SU-DHL-6 (cell line): ENCODE measurements at regions not wholly inside any gene's neighbourhood (a gene's known extent, or its start where the extent isn't known, plus 50 kb on each side); places are given as distances from the start of the nearest gene placed in this dataset.

Experiments used
- H2AFZ ChIP-seq: fragments of 200-600 bp; sonication (generic); 2 replicates; pipeline ENCODE4 v1.6.1; 2014; ENCODE audit warnings: low read depth, mild to moderate bottlenecking, moderate library complexity, mixed read lengths, antibody characterized with exemption, low read length; ENCODE audit not compliant: severe bottlenecking
- H3F3A ChIP-seq: fragments of 200-600 bp; shearing (Covaris generic); 2 replicates; pipeline ENCODE4 v1.6.0; 2016; ENCODE audit warnings: antibody characterized with exemption, mild to moderate bottlenecking; ENCODE audit not compliant: insufficient read depth
- H3K27ac ChIP-seq: fragments of 200-600 bp; sonication (generic); 2 replicates; pipeline ENCODE4 v1.5.1; 2016; ENCODE audit warnings: low read depth, mild to moderate bottlenecking, low read length, moderate library complexity, mixed read lengths
- H3K27me3 ChIP-seq: fragments of 200-600 bp; sonication (generic), shearing (Covaris generic); 2 replicates; pipeline ENCODE4 v1.6.0; 2014; ENCODE audit warnings: mild to moderate bottlenecking, low read length
- H3K36me3 ChIP-seq: fragments of 200-600 bp; sonication (generic); 2 replicates; pipeline ENCODE4 v1.6.1; 2014; ENCODE audit warnings: mild to moderate bottlenecking, low read length, mixed read lengths
- H3K4me2 ChIP-seq: fragments of 300-600, 200-600 bp; shearing (Covaris generic), sonication (generic); 2 replicates; pipeline ENCODE4 v1.6.0; 2014; ENCODE audit warnings: low read length, low read depth, mild to moderate bottlenecking; ENCODE audit not compliant: poor library complexity, severe bottlenecking
- H3K4me3 ChIP-seq: fragments of 200-600 bp; sonication (generic); 2 replicates; pipeline ENCODE4 v1.5.1; 2014; ENCODE audit warnings: antibody characterized with exemption, low read length, mild to moderate bottlenecking, mixed read lengths; ENCODE audit not compliant: insufficient read depth, poor library complexity, severe bottlenecking
- H3K79me2 ChIP-seq: fragments of 200-600 bp; sonication (generic); 2 replicates; pipeline ENCODE4 v1.6.1; 2014; ENCODE audit warnings: mild to moderate bottlenecking, low read length, moderate library complexity; ENCODE audit not compliant: insufficient read depth
- H3K9ac ChIP-seq: fragments of 200-600 bp; sonication (generic); 2 replicates; pipeline ENCODE4 v1.7.0; 2014; ENCODE audit warnings: mild to moderate bottlenecking, low read length
- H3K9me2 ChIP-seq: fragments of 200-600 bp; sonication (generic); replicated peaks from 2 replicates; pipeline ENCODE4 v1.6.1; 2014; ENCODE audit warnings: low read length; ENCODE audit not compliant: insufficient read depth
- H3K9me3 ChIP-seq: fragments of 200-600 bp; sonication (generic); 2 replicates; pipeline ENCODE4 v1.6.1; 2014; ENCODE audit warnings: low read length, mixed read lengths; ENCODE audit not compliant: insufficient read depth
- H4K20me1 ChIP-seq: fragments of 200-600 bp; sonication (generic); 2 replicates; pipeline ENCODE4 v1.6.1; 2014; ENCODE audit warnings: low read depth, mild to moderate bottlenecking, antibody characterized with exemption, low read length, moderate library complexity, mixed read lengths
- EZH2phosphoT487 ChIP-seq: fragments of 200-600 bp; sonication (generic), shearing (Covaris generic); conservative IDR thresholded peaks from 2 replicates; pipeline ENCODE4 v1.6.1; 2018; ENCODE audit warnings: mild to moderate bottlenecking, antibody characterized with exemption, low read length, moderate library complexity, mixed read lengths
- TF ChIP-seq, protein P1 (sequence below): fragments of 200-600 bp; sonication (generic); IDR thresholded peaks from one replicate; pipeline ENCODE4 v1.5.1; 2017; ENCODE audit warnings: antibody characterized with exemption, mild to moderate bottlenecking, low read length, moderate library complexity; ENCODE audit not compliant: insufficient read depth, poor library complexity, severe bottlenecking

DNA sequence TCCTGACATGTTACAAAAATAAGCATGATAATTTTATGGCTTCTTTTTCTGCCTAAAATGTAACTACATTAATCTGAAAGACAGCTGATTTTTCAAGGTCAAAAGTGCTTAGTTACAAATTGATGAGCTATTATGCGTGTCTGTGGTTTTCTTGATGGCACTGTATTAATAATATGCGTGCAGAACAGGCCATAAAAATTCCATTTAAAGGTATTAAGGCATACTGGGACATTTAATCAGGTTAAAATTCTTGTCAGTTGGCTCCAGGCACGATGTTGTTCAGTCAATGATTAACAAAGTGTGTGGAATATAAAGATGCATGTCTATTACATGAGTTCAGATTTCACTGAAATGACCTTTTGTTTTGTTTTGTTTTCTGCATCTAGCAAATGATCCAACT lies 420.1 kb upstream of the ZNF804A start:
- Histone ChIP-seq H3K4me2 (no peak overlapping the region), H3K36me3 (peaks cover 4% of the 10 kb centered on the region; the same call in 1 of the 2 replicates), H3K79me2 (no peaks in the 10 kb centered on the region), H3K4me3 (no peak overlapping the region), H3K9ac (no peak overlapping the region), H3K9me3 (peaks cover 4% of the 10 kb centered on the region; the same call in 1 of the 2 replicates), H3K27me3 (no peaks in the 10 kb centered on the region), H3K9me2 (no peaks in the 10 kb centered on the region), H2AFZ (no peak overlapping the region), H3F3A (no peaks in the 10 kb centered on the region), H3K27ac (no peak overlapping the region), H4K20me1 (no peaks in the 10 kb centered on the region)
- no peak for TF ChIP-seq EZH2phosphoT487
- TF ChIP-seq, protein P1, sequence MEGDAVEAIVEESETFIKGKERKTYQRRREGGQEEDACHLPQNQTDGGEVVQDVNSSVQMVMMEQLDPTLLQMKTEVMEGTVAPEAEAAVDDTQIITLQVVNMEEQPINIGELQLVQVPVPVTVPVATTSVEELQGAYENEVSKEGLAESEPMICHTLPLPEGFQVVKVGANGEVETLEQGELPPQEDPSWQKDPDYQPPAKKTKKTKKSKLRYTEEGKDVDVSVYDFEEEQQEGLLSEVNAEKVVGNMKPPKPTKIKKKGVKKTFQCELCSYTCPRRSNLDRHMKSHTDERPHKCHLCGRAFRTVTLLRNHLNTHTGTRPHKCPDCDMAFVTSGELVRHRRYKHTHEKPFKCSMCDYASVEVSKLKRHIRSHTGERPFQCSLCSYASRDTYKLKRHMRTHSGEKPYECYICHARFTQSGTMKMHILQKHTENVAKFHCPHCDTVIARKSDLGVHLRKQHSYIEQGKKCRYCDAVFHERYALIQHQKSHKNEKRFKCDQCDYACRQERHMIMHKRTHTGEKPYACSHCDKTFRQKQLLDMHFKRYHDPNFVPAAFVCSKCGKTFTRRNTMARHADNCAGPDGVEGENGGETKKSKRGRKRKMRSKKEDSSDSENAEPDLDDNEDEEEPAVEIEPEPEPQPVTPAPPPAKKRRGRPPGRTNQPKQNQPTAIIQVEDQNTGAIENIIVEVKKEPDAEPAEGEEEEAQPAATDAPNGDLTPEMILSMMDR: no peak

DNA sequence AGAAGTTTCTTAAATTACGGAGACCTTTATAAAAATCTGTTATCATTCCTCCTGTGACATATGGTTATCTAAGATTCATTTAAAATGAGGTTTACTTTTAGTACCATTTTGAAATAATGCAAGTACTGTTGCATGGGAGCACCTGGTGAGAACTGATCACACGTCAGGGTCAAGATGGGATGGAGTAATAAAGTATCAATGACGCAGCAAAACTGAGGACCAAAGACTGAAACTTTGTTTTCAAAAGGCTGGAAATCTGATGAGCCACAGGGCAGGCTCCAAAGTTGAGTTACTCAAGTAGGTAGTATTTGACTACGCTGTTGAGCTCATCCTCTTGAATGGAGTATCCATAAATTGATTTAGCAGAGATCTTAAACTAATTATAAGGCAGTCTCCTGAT lies 411.9 kb upstream of the ZNF804A start:
- H3K27me3 ChIP-seq: no peaks in the 10 kb centered on the region
- no peak overlapping the region for H3K27ac ChIP-seq
- H3K36me3 ChIP-seq: peaks cover 4% of the 10 kb centered on the region; the same call in 1 of the 2 replicates
- H3K79me2 ChIP-seq: no peaks in the 10 kb centered on the region
- peaks cover 4% of the 10 kb centered on the region; the same call in 1 of the 2 replicates for H3K9me3 ChIP-seq
- H3K4me3 ChIP-seq: no peak overlapping the region
- no peak overlapping the region for H3K9ac ChIP-seq
- H3K4me2 ChIP-seq: no peak overlapping the region
- no peaks in the 10 kb centered on the region for H3K9me2 ChIP-seq
- H4K20me1 ChIP-seq: no peaks in the 10 kb centered on the region
- no peaks in the 10 kb centered on the region; the same call in 1 of the 2 replicates for H3F3A ChIP-seq
- no peak overlapping the region for H2AFZ ChIP-seq
- TF ChIP-seq, protein P1: no peak
- no peak for TF ChIP-seq EZH2phosphoT487

DNA sequence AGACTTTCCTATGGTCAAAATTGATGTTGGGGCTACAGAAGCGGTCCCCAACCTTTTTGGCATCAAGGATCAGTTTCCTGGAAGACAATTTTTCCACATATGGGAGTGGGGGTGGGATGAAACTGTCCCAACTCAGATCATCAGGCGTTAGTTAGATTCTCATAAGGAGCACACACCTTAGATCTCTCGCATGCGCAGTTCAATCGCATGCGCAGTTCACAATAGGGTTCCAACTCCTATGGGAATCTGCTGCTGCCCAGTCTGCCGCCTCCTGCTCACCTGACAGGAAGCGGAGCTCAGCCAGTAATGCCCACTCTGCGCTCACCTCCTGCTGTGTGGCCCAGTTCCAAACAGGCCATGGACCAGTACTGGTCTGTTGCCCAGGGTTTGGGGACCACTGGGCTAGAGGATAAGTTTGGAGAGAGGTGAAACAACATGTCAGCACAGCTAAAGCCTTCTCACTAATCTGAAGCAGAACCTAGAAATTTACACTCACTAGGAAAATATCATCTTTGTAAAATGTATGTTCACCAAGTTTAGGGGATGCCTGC lies 410.8 kb upstream of the ZNF804A start:
- H2AFZ ChIP-seq: no peak overlapping the region

More for the DNA sequence above, 410.8 kb upstream of the ZNF804A start:
- H4K20me1 ChIP-seq: no peaks in the 10 kb centered on the region
- no peak for TF ChIP-seq EZH2phosphoT487
- TF ChIP-seq, protein P1: no peak
- H3K9me3 ChIP-seq: no peaks in the 10 kb centered on the region
- H3K9ac ChIP-seq: no peak overlapping the region
- H3K4me3 ChIP-seq: no peak overlapping the region
- H3K27ac ChIP-seq: no peak overlapping the region
- H3K9me2 ChIP-seq: no peaks in the 10 kb centered on the region
- H3F3A ChIP-seq: no peaks in the 10 kb centered on the region; the same call in 1 of the 2 replicates
- no peak overlapping the region for H3K4me2 ChIP-seq
- no peaks in the 10 kb centered on the region for H3K36me3 ChIP-seq
- H3K79me2 ChIP-seq: no peaks in the 10 kb centered on the region
- H3K27me3 ChIP-seq: no peaks in the 10 kb centered on the region
